ENCODE measurements at regions not wholly inside any gene's neighbourhood (a gene's known extent, or its start where the extent isn't known, plus 50 kb on each side); places are given as distances from the start of the nearest gene placed in this dataset.

- TF ChIP-seq CTCF (IDR thresholded peaks at IDR 0.05) = no peak
- no peaks in the 10 kb centered on the region for H3K36me3 ChIP-seq
- no peak overlapping the region for H3K27ac ChIP-seq
- H3K4me1 ChIP-seq (ENCODE audit: control insufficient read depth in 1 of 2, insufficient read depth in 1 of 2, low read depth in 1 of 2, low read length in 1 of 2) = no peaks in the 10 kb centered on the region
- H3K9me3 ChIP-seq = no peaks in the 10 kb centered on the region
- no peaks in the 10 kb centered on the region for H3K27me3 ChIP-seq
- no peak overlapping the region for H3K4me3 ChIP-seq (ENCODE audit: low read depth in 1 of 2, low read length in 1 of 2)
These were observed 207.3 kb upstream of the SORCS1 start for GRCh38 chr10:107371801-107372200.

GRCh38 chr10:107364872-107365271 lies 200.4 kb upstream of the SORCS1 start:
- no peak overlapping the region for H3K4me3 ChIP-seq (ENCODE audit: low read depth in 1 of 2, low read length in 1 of 2)
- H3K4me1 ChIP-seq (ENCODE audit: control insufficient read depth in 1 of 2, insufficient read depth in 1 of 2, low read depth in 1 of 2, low read length in 1 of 2) = no peaks in the 10 kb centered on the region
- TF ChIP-seq CTCF (IDR thresholded peaks at IDR 0.05) = no peak
- H3K27ac ChIP-seq = no peak overlapping the region
- H3K9me3 ChIP-seq = no peaks in the 10 kb centered on the region
- H3K27me3 ChIP-seq = no peaks in the 10 kb centered on the region
- no peaks in the 10 kb centered on the region for H3K36me3 ChIP-seq

- no peak for TF ChIP-seq CTCF (IDR thresholded peaks at IDR 0.05)
- no peaks in the 10 kb centered on the region for H3K4me1 ChIP-seq (ENCODE audit: control insufficient read depth in 1 of 2, insufficient read depth in 1 of 2, low read depth in 1 of 2, low read length in 1 of 2)
- no peaks in the 10 kb centered on the region for H3K27me3 ChIP-seq
- H3K9me3 ChIP-seq = no peaks in the 10 kb centered on the region
- no peak overlapping the region for H3K27ac ChIP-seq
- H3K36me3 ChIP-seq = no peaks in the 10 kb centered on the region
- H3K4me3 ChIP-seq (ENCODE audit: low read depth in 1 of 2, low read length in 1 of 2) = no peak overlapping the region
These were observed 197.8 kb upstream of the SORCS1 start for GRCh38 chr10:107362306-107362705.

- no peaks in the 10 kb centered on the region for H3K9me3 ChIP-seq
- no peak for TF ChIP-seq CTCF (IDR thresholded peaks at IDR 0.05)
These were observed 192.5 kb upstream of the SORCS1 start for GRCh38 chr10:107357033-107357432.

GRCh38 chr10:107356396-107356795 lies 191.9 kb upstream of the SORCS1 start:
- Histone ChIP-seq H3K4me3 (ENCODE audit: low read depth in 1 of 2, low read length in 1 of 2) (no peak overlapping the region), H3K9me3 (no peaks in the 10 kb centered on the region), H3K36me3 (no peaks in the 10 kb centered on the region), H3K27me3 (no peaks in the 10 kb centered on the region), H3K27ac (no peak overlapping the region), H3K4me1 (ENCODE audit: control insufficient read depth in 1 of 2, insufficient read depth in 1 of 2, low read depth in 1 of 2, low read length in 1 of 2) (no peaks in the 10 kb centered on the region)
- TF ChIP-seq CTCF (IDR thresholded peaks at IDR 0.05) = no peak

More at GRCh38 chr10:107357033-107357432, 192.5 kb upstream of the SORCS1 start:
- no peak overlapping the region for H3K4me3 ChIP-seq (ENCODE audit: low read depth in 1 of 2, low read length in 1 of 2)
- no peaks in the 10 kb centered on the region for H3K4me1 ChIP-seq (ENCODE audit: control insufficient read depth in 1 of 2, insufficient read depth in 1 of 2, low read depth in 1 of 2, low read length in 1 of 2)
- H3K27me3 ChIP-seq = no peaks in the 10 kb centered on the region
- no peaks in the 10 kb centered on the region for H3K36me3 ChIP-seq
- no peak overlapping the region for H3K27ac ChIP-seq

GRCh38 chr10:107342711-107343110 lies 178.2 kb upstream of the SORCS1 start:
- Histone ChIP-seq H3K9me3 (no peaks in the 10 kb centered on the region), H3K27me3 (no peaks in the 10 kb centered on the region), H3K4me3 (ENCODE audit: low read depth in 1 of 2, low read length in 1 of 2) (no peak overlapping the region), H3K4me1 (ENCODE audit: control insufficient read depth in 1 of 2, insufficient read depth in 1 of 2, low read depth in 1 of 2, low read length in 1 of 2) (no peaks in the 10 kb centered on the region), H3K36me3 (no peaks in the 10 kb centered on the region), H3K27ac (no peak overlapping the region)
- no peak for TF ChIP-seq CTCF (IDR thresholded peaks at IDR 0.05)
